Testis (tissue), 2 donors: ENCODE measurements at regions not wholly inside any gene's neighbourhood (a gene's known extent, or its start where the extent isn't known, plus 50 kb on each side); places are given as distances from the start of the nearest gene placed in this dataset.

ENCODE experiments used
- DNase-seq: peaks from one replicate; pipeline ENCODE4 v3.0.0-alpha.2; 2019
- H3K27ac ChIP-seq, 2 donors: fragments of 200-600 bp; sonication (generic); one replicate each; pipeline ENCODE4 v1.5.1; 2019
- H3K27me3 ChIP-seq: fragments of 200-600 bp; sonication (generic); one replicate; pipeline ENCODE4 v1.5.1; 2019
- H3K36me3 ChIP-seq: fragments of 200-600 bp; sonication (generic); one replicate; pipeline ENCODE4 v1.5.1; 2017; ENCODE audit warnings: low read depth; ENCODE audit errors: missing control alignments
- H3K4me1 ChIP-seq: fragments of 200-600 bp; sonication (generic); one replicate; pipeline ENCODE4 v1.5.1; 2019
- H3K4me3 ChIP-seq, 2 donors: fragments of 200-600 bp; sonication (generic); one replicate each; pipeline ENCODE4 v1.5.1; 2017 to 2019
- H3K9me3 ChIP-seq: fragments of 200-600 bp; sonication (generic); one replicate; pipeline ENCODE4 v1.5.1; 2017
- POLR2A ChIP-seq: fragments of 450-650 bp; IDR thresholded peaks from one replicate; pipeline ENCODE4 v1.6.1; 2017; ENCODE audit warnings: antibody characterized with exemption, mild to moderate bottlenecking, moderate library complexity
- WGBS, 2 donors: methylation state at CpG; one replicate each; pipeline ENCODE4 v1.1.5; 2018; 5-methylcytosine and 5-hydroxymethylcytosine counted together
- intact Hi-C: fragments of 100-400 bp; cut with DNase I; formaldehyde crosslinking; loops from one replicate; pipeline ENCODE4 v1.15.1; 2023; ENCODE audit warnings: low total_unique reads
- TF ChIP-seq, protein P1 (sequence below), 3 experiments: fragments of 450-650 bp in 2 of 3; fragments of 200-600 bp in 1 of 3; sonication (generic) in 1 of 3; IDR thresholded peaks; one replicate each; pipeline ENCODE4 v1.5.1; 2016 to 2019; ENCODE audit warnings: antibody characterized with exemption in 3 of 3, mild to moderate bottlenecking in 2 of 3, moderate library complexity in 1 of 3

DNA sequence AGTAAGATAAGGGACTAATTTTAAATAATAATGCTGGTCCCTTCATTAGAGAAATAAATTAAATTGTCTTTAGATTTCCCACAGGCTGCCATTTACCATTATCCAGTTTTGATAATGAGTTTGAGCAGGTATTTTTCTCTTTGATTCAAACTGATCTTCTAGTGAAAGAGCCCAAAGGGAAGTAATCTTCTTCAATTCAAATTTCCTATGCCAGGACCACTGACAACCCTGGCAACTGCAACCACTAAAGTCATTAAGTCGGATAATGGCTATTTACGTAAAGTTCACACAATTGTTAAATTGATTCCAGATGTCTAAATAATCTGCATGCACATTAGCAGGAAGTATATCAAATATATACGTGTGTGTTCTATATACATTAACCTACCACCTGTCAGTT, 399.3 kb downstream of the PTPRC start:
- no peak for TF ChIP-seq POLR2A
- TF ChIP-seq, protein P1, sequence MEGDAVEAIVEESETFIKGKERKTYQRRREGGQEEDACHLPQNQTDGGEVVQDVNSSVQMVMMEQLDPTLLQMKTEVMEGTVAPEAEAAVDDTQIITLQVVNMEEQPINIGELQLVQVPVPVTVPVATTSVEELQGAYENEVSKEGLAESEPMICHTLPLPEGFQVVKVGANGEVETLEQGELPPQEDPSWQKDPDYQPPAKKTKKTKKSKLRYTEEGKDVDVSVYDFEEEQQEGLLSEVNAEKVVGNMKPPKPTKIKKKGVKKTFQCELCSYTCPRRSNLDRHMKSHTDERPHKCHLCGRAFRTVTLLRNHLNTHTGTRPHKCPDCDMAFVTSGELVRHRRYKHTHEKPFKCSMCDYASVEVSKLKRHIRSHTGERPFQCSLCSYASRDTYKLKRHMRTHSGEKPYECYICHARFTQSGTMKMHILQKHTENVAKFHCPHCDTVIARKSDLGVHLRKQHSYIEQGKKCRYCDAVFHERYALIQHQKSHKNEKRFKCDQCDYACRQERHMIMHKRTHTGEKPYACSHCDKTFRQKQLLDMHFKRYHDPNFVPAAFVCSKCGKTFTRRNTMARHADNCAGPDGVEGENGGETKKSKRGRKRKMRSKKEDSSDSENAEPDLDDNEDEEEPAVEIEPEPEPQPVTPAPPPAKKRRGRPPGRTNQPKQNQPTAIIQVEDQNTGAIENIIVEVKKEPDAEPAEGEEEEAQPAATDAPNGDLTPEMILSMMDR (IDR thresholded peaks at IDR 0.05), result no peak
- WGBS, 2 donors, result 71 to 80% methylated on average over 3 of the region's 3 CpGs
- no peaks in the 10 kb centered on the region for H3K36me3 ChIP-seq
- no peak overlapping the region for H3K4me3 ChIP-seq
- no peaks in the 10 kb centered on the region for H3K27me3 ChIP-seq
- DNase-seq, result no peak
- H3K27ac ChIP-seq, result no peak overlapping the region
- no peaks in the 10 kb centered on the region for H3K4me1 ChIP-seq
- H3K9me3 ChIP-seq, result no peaks in the 10 kb centered on the region
- intact Hi-C loops, result no loop called here

DNA sequence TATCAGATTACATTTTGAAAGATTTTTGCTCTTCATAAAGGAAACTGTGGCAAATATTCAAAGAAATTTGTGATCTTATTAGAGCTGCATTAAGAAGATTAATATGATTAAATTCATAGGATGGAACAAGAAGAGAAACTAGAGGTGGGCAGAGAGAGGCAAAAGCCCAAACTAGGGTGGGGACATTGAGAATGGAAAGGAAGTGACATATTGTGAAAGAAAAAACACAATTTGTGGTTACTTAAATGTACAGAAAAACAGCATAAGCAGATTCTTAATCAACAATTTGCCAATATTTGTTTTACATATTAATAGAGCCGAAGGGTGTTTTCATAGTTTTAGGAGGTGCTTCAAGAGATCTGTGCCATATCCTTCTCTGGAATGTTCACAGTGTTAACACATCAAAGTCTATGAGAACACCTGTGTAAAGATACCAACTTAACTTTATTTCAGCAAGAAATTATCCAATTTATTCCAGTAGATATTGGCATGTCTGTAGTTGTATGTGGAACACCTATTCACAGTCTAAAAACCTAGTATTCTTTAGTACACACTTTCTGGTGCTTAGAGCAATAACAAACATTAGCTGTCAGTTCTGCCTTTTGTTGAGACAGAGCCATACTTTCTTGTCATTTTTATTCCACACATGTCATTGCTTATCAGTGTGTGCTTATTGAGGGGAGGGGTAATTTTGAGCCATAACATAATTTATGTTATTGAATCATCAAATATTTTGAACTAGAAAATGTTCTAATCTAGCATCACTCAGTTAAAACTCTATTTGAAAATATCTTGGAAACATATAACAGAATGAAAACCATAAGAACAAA, 401.5 kb downstream of the PTPRC start:
- H3K36me3 ChIP-seq, result no peaks in the 10 kb centered on the region
- no peak overlapping the region for H3K4me3 ChIP-seq
- intact Hi-C loops, result no loop called here
- TF ChIP-seq, protein P1 (IDR thresholded peaks at IDR 0.05), result no peak
- TF ChIP-seq POLR2A, result no peak
- WGBS, 2 donors, result 92 to 96% methylated on average over 1 of the region's 1 CpG
- DNase-seq, result no peak
- no peaks in the 10 kb centered on the region for H3K27me3 ChIP-seq
- H3K9me3 ChIP-seq, result no peaks in the 10 kb centered on the region
- no peak overlapping the region for H3K27ac ChIP-seq
- H3K4me1 ChIP-seq, result no peaks in the 10 kb centered on the region

DNA sequence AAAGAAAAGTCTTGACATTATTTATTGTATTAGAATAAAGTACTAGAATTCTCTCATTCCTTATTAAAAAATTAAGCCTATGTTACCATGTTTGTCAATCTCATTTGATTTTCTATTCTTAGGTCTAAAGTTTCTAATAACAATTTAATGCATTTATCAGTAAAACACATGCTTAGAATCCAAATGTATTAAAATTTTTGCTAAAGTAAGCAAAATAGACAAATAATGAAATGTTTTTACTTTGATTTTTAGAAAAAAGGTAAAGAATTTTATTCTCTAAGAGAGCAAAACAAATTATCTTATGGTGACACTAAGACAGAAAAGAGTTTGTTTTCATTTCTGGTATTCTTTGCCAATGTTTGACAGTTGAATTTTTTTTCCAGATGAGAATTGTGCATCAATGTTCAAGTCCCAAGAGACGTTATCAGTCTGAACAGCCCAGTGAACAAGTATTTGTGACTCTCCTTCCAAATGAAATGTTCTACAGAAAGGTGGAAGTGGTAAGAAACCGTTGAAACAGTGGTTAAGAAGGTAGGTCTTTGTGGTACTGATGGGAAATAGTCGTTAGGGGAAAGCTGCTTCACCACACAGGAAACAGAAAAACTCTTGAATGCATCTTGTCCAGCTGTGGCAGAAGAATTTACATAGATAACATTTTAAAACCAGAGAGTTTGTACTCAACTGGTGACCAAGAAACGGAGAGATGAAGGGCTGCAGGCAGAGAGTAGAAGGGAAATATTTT, 402.5 kb downstream of the PTPRC start:
- DNase-seq, result no peak
- Histone ChIP-seq H3K9me3 (no peaks in the 10 kb centered on the region), H3K4me3 (no peak overlapping the region), H3K27ac (no peak overlapping the region), H3K27me3 (no peaks in the 10 kb centered on the region), H3K4me1 (no peaks in the 10 kb centered on the region), H3K36me3 (no peaks in the 10 kb centered on the region)
- WGBS, 2 donors, result 26 to 32% methylated on average over 4 of the region's 4 CpGs
- TF ChIP-seq POLR2A, result no peak
- TF ChIP-seq, protein P1 (IDR thresholded peaks at IDR 0.05), result no peak
- intact Hi-C loops, result no loop called here

DNA sequence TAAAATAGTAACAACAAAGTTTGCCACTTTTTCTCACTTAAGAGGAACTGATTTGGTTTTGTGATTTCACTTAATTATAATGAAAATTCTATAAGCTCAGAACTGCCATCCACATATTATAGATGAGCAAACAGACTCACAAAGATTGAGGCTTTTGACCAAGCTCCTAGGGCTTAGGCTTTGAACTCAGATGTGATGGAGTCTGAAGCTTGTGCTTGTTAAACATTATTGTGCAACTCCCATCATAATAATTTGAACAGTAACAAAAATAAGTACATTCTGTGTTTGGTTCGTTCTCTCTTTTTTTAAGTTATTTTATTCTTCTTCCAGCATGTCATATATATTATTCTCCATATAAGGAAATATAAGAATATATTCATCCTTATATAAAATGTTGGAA, 403.4 kb downstream of the PTPRC start:
- TF ChIP-seq, protein P1 (IDR thresholded peaks at IDR 0.05), result no peak
- TF ChIP-seq POLR2A, result no peak
- WGBS, 2 donors, result 90 to 94% methylated on average over 1 of the region's 1 CpG
- no peak for DNase-seq
- Histone ChIP-seq H3K36me3 (no peaks in the 10 kb centered on the region), H3K27me3 (no peaks in the 10 kb centered on the region), H3K9me3 (no peaks in the 10 kb centered on the region), H3K4me3 (no peak overlapping the region), H3K4me1 (no peaks in the 10 kb centered on the region), H3K27ac (no peak overlapping the region)
- intact Hi-C loops, result no loop called here
